GM19463 (cell line): ENCODE measurements at regions not wholly inside any gene's neighbourhood (a gene's known extent, or its start where the extent isn't known, plus 50 kb on each side); places are given as distances from the start of the nearest gene placed in this dataset.

Experiments
- ATAC-seq: cut with Tn5 transposase; IDR thresholded peaks from one replicate; pipeline ENCODE4 v1.9.1; 2021; ENCODE audit warnings: mild to moderate bottlenecking, moderate library complexity; ENCODE audit not compliant: unreplicated experiment

DNA sequence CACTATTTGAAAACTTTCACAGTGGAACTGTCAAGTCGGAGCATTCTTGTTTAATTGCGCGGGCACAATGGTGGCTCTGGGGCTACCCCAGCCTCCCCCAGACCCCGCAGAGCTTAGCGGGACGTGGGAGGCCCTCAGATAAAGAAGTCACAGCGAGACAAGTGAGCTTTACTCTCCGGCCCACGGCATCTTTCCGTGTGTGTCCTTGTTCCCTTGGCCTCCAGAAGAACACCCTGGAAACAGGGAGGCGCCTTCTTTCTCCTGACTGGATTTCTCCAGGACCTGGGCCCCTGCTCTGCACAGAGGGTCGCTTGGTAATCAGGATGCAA is 382.8 kb downstream of the RRAGC start:
- ATAC-seq: no peak

DNA sequence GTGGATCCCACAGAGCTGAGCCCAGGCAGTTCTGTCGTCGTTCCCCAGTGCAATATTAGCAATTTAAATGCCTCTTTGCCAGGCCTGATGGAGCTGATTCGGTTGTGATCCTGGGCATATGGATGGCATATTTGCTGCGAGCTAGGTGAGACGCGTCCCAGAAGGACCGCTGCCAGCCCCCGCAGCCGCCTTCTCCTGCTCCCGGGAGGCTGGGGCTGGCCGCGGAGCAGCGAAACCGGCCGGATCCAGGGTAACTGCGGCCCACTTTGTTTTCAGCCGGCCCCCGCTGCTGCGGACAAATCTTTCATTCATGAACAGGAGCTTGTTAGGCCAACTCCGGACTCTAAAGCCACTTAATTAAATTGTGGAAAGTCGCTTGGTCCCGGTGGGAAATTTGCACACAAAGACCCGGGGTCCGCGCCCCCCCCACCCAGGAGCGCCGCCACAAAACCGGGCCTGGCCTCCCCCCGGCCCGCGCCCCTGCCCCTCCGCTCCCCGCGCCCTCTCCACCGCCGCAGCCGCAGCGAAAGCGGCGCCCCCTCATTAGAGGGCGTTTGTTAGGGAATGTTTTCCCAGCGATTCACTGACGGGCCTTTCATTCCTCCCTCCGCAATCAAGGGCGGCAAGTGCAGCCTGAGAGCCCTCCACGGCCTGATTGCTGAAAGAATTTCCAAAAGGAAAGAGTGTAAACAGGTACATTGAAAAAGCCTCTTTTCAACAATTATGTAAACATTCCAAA is 383.3 kb downstream of the RRAGC start:
- ATAC-seq: no peak

DNA sequence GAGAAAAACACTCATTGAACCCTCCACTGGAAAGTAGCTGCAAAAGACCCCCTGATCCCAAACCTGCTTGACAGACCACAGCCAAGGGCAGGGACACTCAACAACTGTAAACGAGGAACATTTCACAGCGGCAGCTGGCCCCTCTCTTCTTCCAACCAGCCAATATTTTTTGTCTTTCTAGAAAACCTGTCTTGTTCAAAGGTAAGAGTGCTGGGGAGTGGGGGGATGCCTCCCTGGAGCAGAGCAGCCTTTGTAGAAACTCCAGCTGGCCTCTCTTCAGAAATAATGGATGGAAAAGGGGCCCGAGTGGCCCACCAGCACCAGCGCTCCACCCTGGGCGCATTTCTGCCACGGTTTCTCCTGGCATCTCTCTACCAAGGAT is 384.0 kb downstream of the RRAGC start:
- ATAC-seq: no peak

DNA sequence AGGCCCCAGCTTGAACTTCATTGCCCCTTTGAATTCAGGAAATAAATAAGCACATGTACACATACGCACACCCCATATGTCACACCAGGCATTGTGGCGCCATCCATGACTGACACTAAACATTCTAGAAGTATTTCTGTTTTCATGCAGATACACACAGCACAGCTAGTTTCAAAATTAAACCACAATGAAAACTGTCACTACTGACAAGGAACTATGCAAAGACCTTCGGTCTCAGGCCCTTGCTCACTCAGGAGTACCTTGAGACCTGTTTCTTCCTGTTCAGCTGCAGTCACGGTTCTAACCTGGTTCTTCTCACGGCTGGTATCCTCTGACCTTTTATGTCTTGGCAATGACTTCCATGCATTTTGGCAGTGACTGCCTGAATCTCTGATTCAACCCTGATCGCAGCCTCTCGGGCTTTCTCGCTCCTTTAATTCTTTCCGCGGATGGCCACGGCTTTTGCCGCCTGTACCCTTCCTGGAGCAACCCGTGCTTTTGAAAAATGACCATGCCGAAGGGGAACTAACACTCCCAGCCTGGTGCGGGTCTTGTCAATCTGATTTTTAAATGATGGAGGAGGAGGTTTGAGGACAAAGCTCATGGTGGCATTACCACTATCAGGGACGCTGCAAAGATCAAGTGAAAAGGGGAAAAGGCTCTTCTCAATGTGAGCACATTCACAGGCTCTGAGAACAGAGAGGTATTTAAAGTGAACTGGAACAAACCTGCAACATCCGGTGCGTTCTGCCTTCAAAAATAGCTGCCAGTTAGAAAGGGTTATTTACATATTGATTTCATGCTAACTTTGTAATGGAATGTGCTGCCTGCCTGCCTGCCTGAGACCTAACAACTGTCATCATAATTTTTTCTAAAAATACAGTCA is 384.6 kb downstream of the RRAGC start:
- peak; percentile 79 for ATAC-seq

DNA sequence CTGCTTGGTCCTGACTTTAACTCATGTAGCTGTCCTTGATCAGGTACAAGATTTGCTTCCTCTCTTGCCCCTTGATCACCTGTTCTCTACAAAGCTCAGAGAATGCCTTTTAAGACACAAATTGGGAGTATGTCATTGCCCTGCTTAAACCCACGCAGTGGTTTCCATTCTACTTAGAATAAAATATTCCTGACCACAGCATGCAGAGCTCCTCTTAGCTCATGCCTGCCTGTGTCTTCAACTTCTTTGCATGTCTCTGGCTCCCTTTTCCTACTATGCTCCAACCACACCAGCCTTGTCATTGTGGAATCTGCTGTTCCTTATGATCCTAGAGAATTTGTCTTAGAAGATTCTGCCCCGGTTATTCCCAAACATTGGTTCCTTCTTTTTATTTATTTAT is 393.1 kb downstream of the RRAGC start:
- no peak for ATAC-seq

DNA sequence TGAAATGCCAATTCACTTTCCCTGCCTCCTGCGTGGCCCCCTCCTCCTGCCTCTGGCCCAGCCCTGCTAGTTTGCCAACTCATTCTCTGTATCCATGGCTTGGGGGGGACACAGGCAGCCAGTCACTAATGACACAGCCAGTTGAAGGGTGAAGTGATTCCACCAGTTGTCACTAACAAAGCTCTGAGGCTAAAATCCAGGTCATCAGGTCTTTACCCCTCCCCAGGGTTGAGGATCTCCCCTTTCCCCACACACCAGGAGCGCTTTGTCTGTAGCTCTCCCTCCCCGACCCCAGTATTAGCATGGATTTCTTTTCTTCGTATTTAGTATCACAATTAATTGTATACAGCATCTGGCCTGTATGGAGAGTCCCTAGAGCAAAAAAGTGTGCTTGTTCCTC is 394.1 kb downstream of the RRAGC start:
- ATAC-seq: no peak

DNA sequence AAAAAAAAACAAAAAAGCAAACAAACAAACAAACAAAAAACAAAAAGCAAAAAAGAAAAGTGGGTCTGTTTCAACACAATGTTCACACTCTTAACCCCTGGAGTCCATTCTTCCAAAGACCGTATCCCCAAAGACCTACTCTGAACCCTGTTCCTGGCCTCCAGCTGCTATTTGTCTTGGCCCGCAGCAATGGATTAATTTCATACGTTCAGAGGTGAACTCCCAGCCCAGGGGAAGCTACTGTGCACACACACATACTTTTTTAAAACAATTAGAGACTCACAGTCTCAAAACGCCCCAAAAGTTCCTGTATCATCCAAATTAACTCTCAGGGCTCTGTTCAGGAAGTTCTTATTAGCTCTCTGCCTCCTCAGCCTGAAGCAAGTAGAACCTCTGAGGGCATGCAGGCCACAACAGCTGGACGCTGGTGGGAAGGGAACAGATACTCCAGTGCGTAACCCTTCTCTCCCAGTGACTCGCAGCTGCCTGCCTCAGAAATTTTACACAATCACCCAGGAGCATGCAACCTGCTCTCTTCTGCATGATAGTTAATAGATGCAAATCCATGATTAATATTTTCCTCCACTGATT is 395.4 kb downstream of the RRAGC start:
- no peak for ATAC-seq

DNA sequence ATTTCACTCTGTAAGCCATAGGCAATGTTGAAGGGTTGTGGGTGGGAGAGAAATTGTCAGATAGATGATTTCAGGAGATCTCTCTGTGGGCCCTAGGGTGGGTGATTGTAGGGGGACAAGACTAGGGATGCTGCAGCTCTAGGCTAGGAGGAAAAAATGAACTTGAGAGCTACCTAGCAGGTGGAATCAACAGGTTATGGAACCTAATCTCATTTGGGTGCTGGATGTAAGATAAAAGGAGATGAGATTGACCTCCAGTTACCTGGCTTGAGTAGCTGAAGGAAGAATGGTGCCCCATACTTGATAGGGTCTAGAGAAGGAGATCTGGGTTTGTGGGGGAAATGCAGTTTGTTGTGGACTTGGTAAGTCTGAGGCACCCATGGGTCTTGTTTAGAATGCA is 396.5 kb downstream of the RRAGC start:
- ATAC-seq: no peak

DNA sequence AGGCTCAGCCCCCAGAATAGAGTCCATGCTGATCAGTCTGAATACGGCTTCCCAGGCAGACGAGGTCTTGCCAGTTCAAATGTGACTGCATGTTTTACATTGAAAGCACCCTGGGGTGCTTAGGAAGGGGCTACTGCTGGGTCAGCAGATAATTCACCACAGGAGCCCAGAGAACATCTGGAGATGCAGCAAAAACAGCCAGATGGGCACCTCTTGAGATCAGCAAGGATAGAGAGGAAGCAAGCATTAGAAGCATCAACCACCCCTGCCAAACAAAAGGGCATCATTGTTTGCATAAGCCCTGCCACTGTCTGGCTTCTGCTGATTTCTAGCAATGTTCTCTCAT is 403.1 kb downstream of the RRAGC start:
- no peak for ATAC-seq

DNA sequence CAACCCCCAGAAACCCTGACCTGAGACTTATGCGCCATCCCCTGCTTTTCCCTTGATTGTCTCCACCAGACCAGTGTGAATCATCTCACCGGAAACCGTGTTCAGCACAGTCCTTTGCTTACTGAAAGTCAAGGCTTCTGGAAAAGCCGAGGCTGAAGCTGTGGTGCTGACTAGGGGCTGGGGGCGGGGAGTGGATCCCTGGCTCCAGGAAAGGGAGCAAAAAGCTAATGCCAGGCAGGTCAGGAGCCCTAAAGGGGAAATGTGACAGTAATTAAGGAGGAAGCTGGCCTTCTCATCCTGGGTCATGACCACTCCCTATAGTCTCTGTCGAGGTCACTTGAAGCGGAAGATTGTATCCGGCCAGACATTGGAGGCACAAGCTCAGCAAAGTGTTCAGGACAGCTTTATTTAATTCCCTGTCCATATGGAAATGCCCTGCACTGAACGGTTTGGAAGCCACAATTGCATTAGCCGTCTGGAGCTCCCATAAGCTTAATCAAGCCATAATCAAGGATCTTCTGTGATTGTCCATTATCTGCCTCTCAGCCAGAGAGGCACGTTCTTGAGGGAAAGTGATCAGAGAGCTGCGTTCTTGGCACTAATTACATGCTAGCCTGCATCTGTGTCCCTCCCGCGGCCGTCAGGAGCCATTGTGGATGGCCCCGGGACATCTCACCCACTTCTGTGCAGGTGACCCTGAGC is 403.6 kb downstream of the RRAGC start:
- no peak for ATAC-seq

DNA sequence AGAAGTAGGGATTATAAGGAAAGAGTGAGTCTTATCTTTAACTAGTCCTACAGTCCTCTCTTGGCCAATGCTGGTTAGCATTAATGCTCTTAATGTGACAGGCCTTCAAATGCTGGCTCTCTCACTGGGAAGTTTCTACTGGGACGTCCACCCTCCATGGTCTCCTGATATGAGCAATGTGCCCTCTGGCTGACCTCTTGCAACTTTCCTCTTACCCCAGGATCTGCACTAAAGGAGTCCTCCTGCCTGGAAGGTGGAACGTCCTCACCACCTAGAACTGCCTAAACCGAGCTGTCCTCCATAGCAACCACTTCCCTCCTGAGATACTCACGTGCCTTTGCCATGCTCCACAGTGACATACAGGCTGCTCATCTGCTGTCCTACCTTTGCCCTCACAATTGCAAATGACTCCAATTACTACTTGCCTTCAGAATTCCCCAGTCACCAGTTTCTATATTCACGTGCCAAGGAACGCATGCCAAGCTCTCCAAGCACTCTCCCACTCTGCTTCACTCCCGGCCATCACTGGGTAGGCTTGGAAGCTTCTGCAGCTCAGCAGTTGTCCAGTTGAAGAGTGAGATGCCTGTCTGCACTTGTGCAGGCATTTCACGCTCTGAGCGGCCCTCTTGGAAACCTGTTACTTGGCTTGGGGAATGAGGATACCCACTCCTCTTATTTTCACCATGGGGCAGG is 404.7 kb downstream of the RRAGC start:
- no peak for ATAC-seq

DNA sequence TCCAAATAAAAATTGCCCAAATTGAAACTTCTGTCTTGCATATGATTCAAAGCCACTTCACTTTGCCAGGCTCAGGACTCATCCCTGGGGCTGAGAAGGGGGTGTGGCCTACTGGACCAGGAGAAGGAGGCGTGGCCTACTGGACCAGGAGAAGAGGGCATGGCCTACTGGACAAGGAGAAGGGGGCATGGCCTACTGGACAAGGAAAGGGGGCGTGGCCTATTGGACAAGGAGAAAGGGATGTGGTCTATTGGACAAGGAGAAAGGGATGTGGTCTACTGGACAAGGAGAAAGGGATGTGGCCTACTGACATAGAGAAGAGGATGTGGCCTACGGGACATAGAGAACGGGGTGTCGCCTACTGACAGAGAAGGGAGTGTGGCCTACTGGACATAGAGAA is 405.3 kb downstream of the RRAGC start:
- no peak for ATAC-seq

DNA sequence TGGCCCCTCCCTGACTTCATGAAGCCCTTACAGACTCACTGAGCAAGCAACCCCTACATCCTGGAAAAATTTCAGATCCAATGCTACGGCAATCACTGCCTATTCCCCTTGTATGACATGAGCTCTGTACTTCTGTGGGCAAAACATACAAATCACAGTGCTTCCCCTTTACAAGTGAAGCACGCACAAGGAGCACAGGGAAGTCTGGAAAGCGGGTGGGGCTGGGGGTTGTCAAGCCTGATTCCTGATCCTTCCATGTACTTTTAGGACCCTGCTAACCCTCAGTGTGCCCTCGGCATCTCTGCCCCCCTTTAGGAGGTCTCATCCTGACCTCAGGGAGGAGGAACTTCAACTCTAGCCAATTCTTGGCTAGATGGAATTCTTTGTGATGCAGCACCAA is 405.7 kb upstream of the POU3F1 start:
- no peak for ATAC-seq

DNA sequence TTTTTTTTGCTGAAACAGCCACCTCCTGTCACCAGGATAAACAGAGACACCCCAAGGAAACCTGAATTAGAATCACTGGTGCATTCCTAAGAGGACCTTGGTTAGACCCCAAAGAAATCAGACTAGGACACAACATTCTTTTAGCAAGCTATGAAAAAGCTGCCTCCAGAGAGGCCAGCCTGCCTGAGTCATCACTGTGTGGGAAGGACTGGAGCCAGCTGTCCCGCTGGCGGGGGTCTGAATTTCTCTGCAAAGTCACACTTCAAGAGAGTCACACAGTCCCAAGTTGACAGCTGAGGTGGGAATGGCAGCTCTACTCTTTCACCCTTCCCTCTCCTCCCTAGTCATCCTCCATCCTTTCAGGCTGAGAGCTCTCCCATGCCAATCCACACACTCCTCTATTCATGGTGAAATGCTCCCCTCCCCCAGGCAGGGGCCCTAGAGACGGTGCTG is 405.0 kb upstream of the POU3F1 start:
- ATAC-seq: no peak

DNA sequence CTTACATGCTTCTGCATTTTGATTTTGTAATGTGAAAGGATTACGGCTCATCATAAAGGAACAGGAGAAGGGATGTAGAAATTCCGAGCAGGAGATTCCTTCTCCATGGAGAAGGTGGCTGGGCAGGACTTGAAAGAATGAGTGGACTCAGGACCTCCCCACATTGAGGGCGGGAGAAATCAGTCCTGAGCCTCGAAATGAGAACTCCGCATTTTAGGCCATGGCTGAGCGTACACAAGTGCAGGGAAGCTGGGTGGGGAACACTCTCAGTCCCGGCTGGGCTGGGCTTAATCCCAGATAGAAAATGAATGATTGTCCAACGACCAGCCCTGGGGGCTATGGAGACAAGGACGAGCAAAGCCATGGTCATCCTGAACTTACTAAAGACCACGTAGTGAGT is 402.3 kb upstream of the POU3F1 start:
- ATAC-seq: no peak

DNA sequence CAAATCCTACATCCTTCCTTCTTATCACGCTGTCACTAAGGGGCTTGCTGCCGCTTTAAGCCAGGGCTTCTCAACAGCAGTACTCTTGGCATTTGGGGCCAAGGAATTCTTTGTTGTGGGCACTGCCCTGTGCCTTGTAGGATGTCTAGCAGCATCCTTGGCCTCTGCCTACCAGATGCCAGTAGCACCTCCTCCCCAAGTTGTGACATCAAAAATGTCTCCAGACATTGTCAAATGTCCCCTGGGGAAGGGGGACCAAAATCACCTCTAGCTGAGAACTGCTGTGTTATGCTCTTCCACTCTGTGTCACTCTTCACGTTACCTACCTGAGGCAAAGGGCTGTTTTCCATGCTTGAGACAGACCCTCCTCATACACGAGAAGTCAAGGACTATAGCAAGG is 400.3 kb upstream of the POU3F1 start:
- no peak for ATAC-seq

DNA sequence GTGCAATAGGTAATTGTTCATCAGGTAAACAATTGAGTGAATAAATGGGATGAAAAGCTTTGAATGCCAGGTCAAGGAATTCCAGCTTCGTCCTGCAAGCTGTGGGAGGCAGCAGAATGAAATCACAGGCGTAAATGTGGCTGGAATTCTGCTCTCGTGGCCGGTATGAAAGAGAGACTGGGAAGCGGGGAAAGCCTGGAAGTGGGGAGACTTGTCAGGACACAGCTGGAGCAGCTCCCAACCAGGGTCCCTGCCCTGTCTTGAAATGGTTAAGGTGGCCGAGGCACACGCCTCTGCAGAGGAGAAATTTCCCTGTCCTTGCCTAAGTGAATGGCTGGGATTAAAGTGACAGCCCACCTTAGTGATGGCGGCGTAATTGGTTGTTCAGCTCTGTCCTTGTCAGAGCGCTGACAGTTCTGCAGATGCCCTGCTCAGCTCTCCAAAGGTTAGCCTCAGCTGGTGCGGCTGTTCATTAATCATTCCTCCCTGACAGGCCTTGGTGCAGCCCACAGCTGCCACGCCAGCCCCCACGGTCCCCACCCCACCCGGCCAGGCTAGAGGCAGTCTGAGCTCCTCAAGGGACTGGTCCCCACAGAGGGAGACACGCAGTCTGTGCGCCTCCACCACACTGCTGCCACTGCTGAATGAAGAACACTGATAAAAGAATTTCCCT is 398.3 kb upstream of the POU3F1 start:
- no peak for ATAC-seq

DNA sequence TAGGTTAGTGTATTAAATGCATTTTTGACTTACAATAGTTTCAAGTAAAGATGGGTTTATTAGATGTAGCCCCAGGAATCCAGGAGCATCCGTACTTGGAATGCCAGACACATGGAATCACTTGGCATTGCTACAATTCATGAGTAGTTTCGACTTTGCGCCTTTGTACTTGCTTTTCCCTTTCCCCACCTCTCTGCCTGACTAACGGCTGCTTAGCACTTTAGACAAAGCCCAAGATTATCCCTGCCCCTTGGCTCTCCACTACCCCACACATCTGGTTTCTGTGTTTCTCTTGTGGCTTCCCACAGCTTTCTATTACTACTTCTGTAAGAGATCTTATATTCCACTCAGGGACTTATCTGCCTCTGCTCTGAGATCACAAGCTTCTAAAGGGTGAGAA is 397.7 kb upstream of the POU3F1 start:
- ATAC-seq: no peak

DNA sequence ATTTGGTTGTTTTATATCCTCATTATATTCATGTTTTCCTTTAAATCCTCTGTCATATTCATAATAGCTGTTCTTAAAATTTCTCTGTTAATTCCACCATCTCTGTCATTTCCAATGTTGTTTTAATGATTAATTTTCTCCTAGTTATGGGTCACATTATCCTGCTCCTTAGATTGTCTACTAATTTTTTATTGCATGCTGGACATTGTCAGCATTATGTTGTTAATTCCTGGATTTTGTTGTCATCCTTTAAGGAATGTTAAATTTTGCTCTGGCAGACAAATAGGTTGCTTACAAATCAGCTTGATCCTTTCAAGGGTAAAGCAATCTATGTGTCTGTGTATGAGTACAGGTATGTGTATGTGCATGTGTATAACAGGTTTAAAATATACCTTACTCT is 393.8 kb upstream of the POU3F1 start:
- ATAC-seq: no peak

DNA sequence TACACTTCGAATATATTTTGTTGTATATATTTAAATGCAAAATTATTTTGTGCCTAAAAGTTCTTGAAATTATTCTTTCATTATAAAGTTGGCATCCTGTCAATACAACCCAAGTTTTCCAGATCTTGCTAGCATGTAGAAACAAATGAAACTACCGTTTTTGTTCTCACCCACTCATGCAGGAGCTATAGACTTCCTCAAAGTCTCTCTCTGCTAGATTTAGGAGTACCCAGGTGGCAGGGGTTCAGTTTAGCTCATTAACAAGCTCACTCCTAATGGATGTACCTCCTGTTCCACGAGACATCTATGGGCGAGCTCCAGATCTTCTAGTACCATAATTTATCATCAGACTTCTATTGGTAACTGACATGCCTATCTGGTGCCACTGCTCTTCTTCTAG is 390.2 kb upstream of the POU3F1 start:
- no peak for ATAC-seq
